ENCODE measurements at regions not wholly inside any gene's neighbourhood (a gene's known extent, or its start where the extent isn't known, plus 50 kb on each side); places are given as distances from the start of the nearest gene placed in this dataset.

DNA sequence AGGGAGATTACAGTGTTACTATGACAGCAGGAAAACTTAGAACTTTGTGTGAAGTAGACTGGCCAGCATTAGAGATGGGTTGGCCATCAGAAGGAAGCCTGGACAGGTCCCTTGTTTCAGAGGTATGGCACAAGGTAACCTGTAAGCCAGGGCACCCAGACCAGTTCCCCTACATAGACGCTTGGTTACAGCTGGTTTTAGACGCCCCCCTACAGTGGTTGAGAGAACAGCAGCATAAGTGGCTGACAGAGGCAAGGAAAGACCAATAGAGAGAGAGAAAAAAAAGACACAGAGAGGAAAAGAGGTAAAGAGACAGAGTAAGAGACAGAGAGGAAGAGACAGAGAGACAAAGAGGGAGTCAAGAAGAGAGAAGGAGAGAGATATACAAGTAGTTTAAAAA is 144.5 kb downstream of the GC start:
- Mint-ChIP-seq H3K27me3 (peaks cover 0 to 21% (median 17%) of the 10 kb centered on the region in 5 donors), H3K36me3 (peaks cover 0 to 9% (median 0%) of the 10 kb centered on the region in 5 donors), H3K9me3 (peaks cover 0 to 14% (median 3%) of the 10 kb centered on the region in 11 donors), H3K27ac (no peak overlapping the region), H3K4me1 (no peaks in the 10 kb centered on the region), H3K4me3 (no peak overlapping the region)
- H3K36me3 ChIP-seq (ENCODE audit: control insufficient read depth in 2 of 3, insufficient read depth in 3 of 3, low read length in 3 of 3): no peaks in the 10 kb centered on the region
- H3K9me3 ChIP-seq (ENCODE audit: control insufficient read depth in 2 of 3, low read length in 3 of 3): no peaks in the 10 kb centered on the region
- no peaks in the 10 kb centered on the region for H3K4me1 ChIP-seq (ENCODE audit: control insufficient read depth in 2 of 2, insufficient read depth in 2 of 2, low read length in 2 of 2)
- H3K4me3 ChIP-seq (ENCODE audit: low read length): no peak overlapping the region
- intact Hi-C loops (cut with micrococcal nuclease): no loop called here
- H3K27ac ChIP-seq (ENCODE audit: low read depth, low read length): no peak overlapping the region
- ChIA-PET CTCF (no interaction called here), POLR2A (no interaction called here)
- DNase-seq (no peak), ATAC-seq (no peak)
- H3K27me3 ChIP-seq (ENCODE audit: control insufficient read depth in 2 of 2, insufficient read depth in 2 of 2, low read length in 2 of 2): no peaks in the 10 kb centered on the region

DNA sequence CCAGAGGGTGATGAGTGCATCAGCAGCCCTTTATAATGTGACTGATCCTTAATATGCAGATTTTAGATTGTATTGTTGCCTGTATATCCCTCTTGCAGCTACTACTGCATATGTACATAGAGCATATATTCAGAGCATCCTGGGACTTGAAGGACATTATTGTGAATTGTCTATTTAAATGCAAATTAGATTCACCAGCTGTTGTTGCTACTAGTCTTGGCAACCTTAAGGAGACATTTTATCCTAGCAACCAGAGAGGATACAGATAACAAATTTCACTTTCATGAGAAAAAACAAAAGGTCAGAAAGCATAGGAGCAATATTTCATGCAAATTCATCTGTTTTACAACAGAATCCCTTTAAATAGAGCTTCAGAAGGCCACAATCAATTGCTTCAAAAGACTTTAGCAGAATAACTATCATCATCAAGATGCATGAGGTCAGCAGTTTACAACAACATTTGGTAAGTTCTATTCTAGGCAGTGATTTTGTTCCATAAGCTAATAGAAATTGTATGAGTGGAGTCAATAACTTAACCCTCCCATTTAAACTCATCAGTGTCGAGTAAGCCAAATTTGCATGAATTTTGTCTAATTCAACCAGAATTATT is 148.6 kb downstream of the GC start:
- H3K27ac Mint-ChIP-seq: no peak overlapping the region
- peaks cover 0 to 19% (median 18%) of the 10 kb centered on the region in 5 donors for H3K27me3 Mint-ChIP-seq
- H3K36me3 ChIP-seq (ENCODE audit: control insufficient read depth in 2 of 3, insufficient read depth in 3 of 3, low read length in 3 of 3): no peaks in the 10 kb centered on the region
- H3K4me3 Mint-ChIP-seq: no peak overlapping the region
- no peak for ATAC-seq
- POLR2A ChIA-PET: no interaction called here
- peaks cover 0 to 9% (median 0%) of the 10 kb centered on the region in 5 donors for H3K36me3 Mint-ChIP-seq
- no peak overlapping the region for H3K27ac ChIP-seq (ENCODE audit: low read depth, low read length)
- no peaks in the 10 kb centered on the region for H3K27me3 ChIP-seq (ENCODE audit: control insufficient read depth in 2 of 2, insufficient read depth in 2 of 2, low read length in 2 of 2)
- H3K9me3 ChIP-seq (ENCODE audit: control insufficient read depth in 2 of 3, low read length in 3 of 3): no peaks in the 10 kb centered on the region
- CTCF ChIA-PET: no interaction called here
- intact Hi-C loops (cut with micrococcal nuclease): no loop called here
- no peaks in the 10 kb centered on the region for H3K4me1 ChIP-seq (ENCODE audit: control insufficient read depth in 2 of 2, insufficient read depth in 2 of 2, low read length in 2 of 2)
- peaks cover 0 to 14% (median 3%) of the 10 kb centered on the region in 11 donors for H3K9me3 Mint-ChIP-seq
- H3K4me1 Mint-ChIP-seq: no peaks in the 10 kb centered on the region
- DNase-seq: no peak
- no peak overlapping the region for H3K4me3 ChIP-seq (ENCODE audit: low read length)

DNA sequence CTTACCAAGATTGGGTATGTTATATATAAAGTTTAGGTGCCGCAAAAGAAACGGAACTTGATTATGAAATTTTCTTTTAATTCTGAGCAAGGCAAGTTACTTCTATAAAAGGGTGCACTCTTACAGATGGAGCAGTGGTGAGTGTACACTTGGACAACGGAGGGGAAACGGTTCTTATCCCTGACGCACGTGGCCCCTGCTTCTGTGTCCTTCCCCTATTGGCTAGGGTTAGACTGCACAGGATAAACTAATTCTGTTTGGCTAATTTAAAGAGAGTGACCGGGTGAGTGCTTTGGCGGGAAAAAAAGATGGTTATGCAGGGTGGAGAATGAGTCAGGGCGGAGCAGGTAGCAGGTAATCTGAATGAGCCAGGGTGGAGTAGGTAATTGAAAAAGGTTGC is 149.5 kb downstream of the GC start:
- H3K4me3 ChIP-seq (ENCODE audit: low read length): no peak overlapping the region
- no peaks in the 10 kb centered on the region for H3K9me3 ChIP-seq (ENCODE audit: control insufficient read depth in 2 of 3, low read length in 3 of 3)
- Mint-ChIP-seq H3K4me3 (no peak overlapping the region), H3K27me3 (peaks cover 0 to 15% (median 11%) of the 10 kb centered on the region in 5 donors), H3K9me3 (peaks cover 0 to 16% (median 2%) of the 10 kb centered on the region in 11 donors), H3K27ac (no peak overlapping the region), H3K36me3 (peaks cover 0 to 6% (median 0%) of the 10 kb centered on the region in 5 donors), H3K4me1 (no peaks in the 10 kb centered on the region)
- no peaks in the 10 kb centered on the region for H3K4me1 ChIP-seq (ENCODE audit: control insufficient read depth in 2 of 2, insufficient read depth in 2 of 2, low read length in 2 of 2)
- intact Hi-C loops (cut with micrococcal nuclease): no loop called here
- no peak overlapping the region for H3K27ac ChIP-seq (ENCODE audit: low read depth, low read length)
- H3K27me3 ChIP-seq (ENCODE audit: control insufficient read depth in 2 of 2, insufficient read depth in 2 of 2, low read length in 2 of 2): no peaks in the 10 kb centered on the region
- DNase-seq: no peak
- ATAC-seq: no peak
- CTCF ChIA-PET: no interaction called here
- POLR2A ChIA-PET: no interaction called here
- H3K36me3 ChIP-seq (ENCODE audit: control insufficient read depth in 2 of 3, insufficient read depth in 3 of 3, low read length in 3 of 3): no peaks in the 10 kb centered on the region

- intact Hi-C loops (cut with micrococcal nuclease): no loop called here
These were observed 153.1 kb downstream of the GC start for GRCh38 chr4:71630803-71631202.

DNA sequence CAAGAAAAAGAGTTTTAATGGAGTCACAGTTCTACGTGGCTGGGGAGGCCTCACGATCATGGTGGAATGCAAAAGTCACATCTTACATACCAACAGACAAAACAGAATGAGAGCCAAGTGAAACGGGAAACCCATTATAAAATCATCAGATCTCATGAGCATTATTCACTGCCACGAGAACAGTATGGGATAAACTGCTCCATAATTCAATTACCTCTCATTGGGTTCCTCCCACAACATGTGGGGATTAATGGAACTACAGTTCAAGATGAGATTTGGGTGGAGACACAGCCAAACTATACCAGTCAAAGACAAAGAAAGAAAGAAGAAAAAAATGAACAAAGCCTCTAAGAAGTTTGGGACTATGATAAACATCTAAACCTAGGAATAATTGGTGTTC is 158.9 kb downstream of the GC start:
- ChIA-PET CTCF (no interaction called here), POLR2A (no interaction called here)
- Mint-ChIP-seq H3K9me3 (peaks cover 5 to 54% (median 16%) of the 10 kb centered on the region in 11 donors), H3K27ac (no peak overlapping the region), H3K4me1 (no peaks in the 10 kb centered on the region), H3K27me3 (peaks cover 0 to 10% (median 6%) of the 10 kb centered on the region in 5 donors), H3K36me3 (peaks cover 0 to 10% (median 0%) of the 10 kb centered on the region in 5 donors), H3K4me3 (no peak overlapping the region)
- ATAC-seq: no peak
- Histone ChIP-seq H3K36me3 (ENCODE audit: control insufficient read depth in 2 of 3, insufficient read depth in 3 of 3, low read length in 3 of 3) (no peaks in the 10 kb centered on the region), H3K4me3 (ENCODE audit: low read length) (no peak overlapping the region), H3K4me1 (ENCODE audit: control insufficient read depth in 2 of 2, insufficient read depth in 2 of 2, low read length in 2 of 2) (no peaks in the 10 kb centered on the region), H3K27ac (ENCODE audit: low read depth, low read length) (no peak overlapping the region), H3K9me3 (ENCODE audit: control insufficient read depth in 2 of 3, low read length in 3 of 3) (no peaks in the 10 kb centered on the region), H3K27me3 (ENCODE audit: control insufficient read depth in 2 of 2, insufficient read depth in 2 of 2, low read length in 2 of 2) (no peaks in the 10 kb centered on the region)
- intact Hi-C loops (cut with micrococcal nuclease): no loop called here
- DNase-seq: no peak

More at GRCh38 chr4:71630803-71631202, 153.1 kb downstream of the GC start:
- H3K9me3 ChIP-seq (ENCODE audit: control insufficient read depth in 2 of 3, low read length in 3 of 3): no peaks in the 10 kb centered on the region
- ATAC-seq (no peak), DNase-seq (no peak)
- Mint-ChIP-seq H3K36me3 (peaks cover 0 to 6% (median 0%) of the 10 kb centered on the region in 5 donors), H3K4me1 (no peaks in the 10 kb centered on the region), H3K27ac (no peak overlapping the region), H3K4me3 (no peak overlapping the region), H3K27me3 (peaks cover 0 to 6% (median 0%) of the 10 kb centered on the region in 5 donors), H3K9me3 (peaks cover 0 to 33% (median 9%) of the 10 kb centered on the region in 11 donors)
- ChIA-PET CTCF (no interaction called here), POLR2A (no interaction called here)
- no peak overlapping the region for H3K27ac ChIP-seq (ENCODE audit: low read depth, low read length)
- H3K27me3 ChIP-seq (ENCODE audit: control insufficient read depth in 2 of 2, insufficient read depth in 2 of 2, low read length in 2 of 2): no peaks in the 10 kb centered on the region
- no peak overlapping the region for H3K4me3 ChIP-seq (ENCODE audit: low read length)
- H3K4me1 ChIP-seq (ENCODE audit: control insufficient read depth in 2 of 2, insufficient read depth in 2 of 2, low read length in 2 of 2): no peaks in the 10 kb centered on the region
- H3K36me3 ChIP-seq (ENCODE audit: control insufficient read depth in 2 of 3, insufficient read depth in 3 of 3, low read length in 3 of 3): no peaks in the 10 kb centered on the region

All from naive thymus-derived CD4-positive, alpha-beta T cell (primary cell).